ENCODE measurements at regions not wholly inside any gene's neighbourhood (a gene's known extent, or its start where the extent isn't known, plus 50 kb on each side); places are given as distances from the start of the nearest gene placed in this dataset.
"Not testable (repeated sequence)": the region's sequence is repeated elsewhere in the genome, so short reads cannot be mapped to it uniquely, and the experiment has no call there.

GRCh38 chr18:22503803-22504202 lies 86.1 kb upstream of the CTAGE1 start:
- DNase-seq (ENCODE audit: low spot score) = no peak
- ATAC-seq = no peak

GRCh38 chr18:22504251-22505030 lies 86.7 kb upstream of the CTAGE1 start:
- ATAC-seq (no peak), DNase-seq (ENCODE audit: low spot score) (no peak)

- DNase-seq (ENCODE audit: low spot score) = no peak
- ATAC-seq = no peak
These were observed 87.5 kb upstream of the CTAGE1 start for GRCh38 chr18:22505141-22505591.

GRCh38 chr18:22507055-22507454 lies 89.3 kb upstream of the CTAGE1 start:
- DNase-seq (ENCODE audit: low spot score) (no peak), ATAC-seq (no peak)

GRCh38 chr18:22509423-22509822 lies 91.7 kb upstream of the CTAGE1 start:
- DNase-seq (ENCODE audit: low spot score) (no peak), ATAC-seq (no peak)

- no peak for ATAC-seq
- DNase-seq (ENCODE audit: low spot score) = no peak
These were observed 93.0 kb upstream of the CTAGE1 start for GRCh38 chr18:22510697-22511096.

- no peak for ATAC-seq
- DNase-seq (ENCODE audit: low spot score) = no peak
These were observed 96.2 kb upstream of the CTAGE1 start for GRCh38 chr18:22513721-22514481.

- ATAC-seq = no peak
- no peak for DNase-seq (ENCODE audit: low spot score)
These were observed 96.9 kb upstream of the CTAGE1 start for GRCh38 chr18:22514655-22515054.

GRCh38 chr18:22515250-22515649 lies 97.5 kb upstream of the CTAGE1 start:
- ATAC-seq = no peak
- DNase-seq (ENCODE audit: low spot score) = no peak

- ATAC-seq (no peak), DNase-seq (ENCODE audit: low spot score) (no peak)
These were observed 99.6 kb upstream of the CTAGE1 start for GRCh38 chr18:22517356-22517755.

GRCh38 chr18:22521026-22521707 lies 103.5 kb upstream of the CTAGE1 start:
- ATAC-seq = no peak
- DNase-seq (ENCODE audit: low spot score) = no peak

GRCh38 chr18:22523481-22523880 lies 105.8 kb upstream of the CTAGE1 start:
- ATAC-seq (no peak), DNase-seq (ENCODE audit: low spot score) (no peak)

GRCh38 chr18:22524783-22525182 lies 107.1 kb upstream of the CTAGE1 start:
- ATAC-seq (peak; percentile 82), DNase-seq (ENCODE audit: low spot score) (no peak)

GRCh38 chr18:22525313-22525712 lies 107.6 kb upstream of the CTAGE1 start:
- ATAC-seq = no peak

GRCh38 chr18:22525883-22526282 lies 108.2 kb upstream of the CTAGE1 start:
- ATAC-seq (no peak), DNase-seq (ENCODE audit: low spot score) (no peak)

More at GRCh38 chr18:22525313-22525712, 107.6 kb upstream of the CTAGE1 start:
- no peak for DNase-seq (ENCODE audit: low spot score)

- DNase-seq (ENCODE audit: low spot score) (no peak), ATAC-seq (no peak)
These were observed 110.6 kb upstream of the CTAGE1 start for GRCh38 chr18:22528291-22528690.

- not testable (repeated sequence) for ATAC-seq; DNase-seq (ENCODE audit: low spot score)
These were observed 117.0 kb upstream of the CTAGE1 start for GRCh38 chr18:22534706-22535105.

GRCh38 chr18:22536558-22536957 lies 118.8 kb upstream of the CTAGE1 start:
- DNase-seq (ENCODE audit: low spot score) (no peak), ATAC-seq (no peak)

GRCh38 chr18:22538426-22538825 lies 120.7 kb upstream of the CTAGE1 start:
- ATAC-seq = no peak

GRCh38 chr18:22539051-22539765 lies 121.5 kb upstream of the CTAGE1 start:
- DNase-seq (ENCODE audit: low spot score) (no peak), ATAC-seq (no peak)

More at GRCh38 chr18:22538426-22538825, 120.7 kb upstream of the CTAGE1 start:
- no peak for DNase-seq (ENCODE audit: low spot score)

GRCh38 chr18:22541232-22541631 lies 123.5 kb upstream of the CTAGE1 start:
- peak; percentile 64 for ATAC-seq
- DNase-seq (ENCODE audit: low spot score) = no peak
